Progenitor cell of endocrine pancreas (in vitro differentiated cells): ENCODE measurements at regions not wholly inside any gene's neighbourhood (a gene's known extent, or its start where the extent isn't known, plus 50 kb on each side); places are given as distances from the start of the nearest gene placed in this dataset.
"Not testable (repeated sequence)": the region's sequence is repeated elsewhere in the genome, so short reads cannot be mapped to it uniquely, and the experiment has no call there.

Experiments
- DNase-seq: peaks from one replicate; pipeline ENCODE4 v3.0.0; 2021; ENCODE audit warnings: low spot score; ENCODE audit not compliant: unreplicated experiment
- H3K27ac Mint-ChIP-seq: 2 replicates; pipeline ENCODE4 v1.8.0; 2021; ENCODE audit warnings: mild to moderate bottlenecking, moderate library complexity, mixed read lengths
- H3K27me3 Mint-ChIP-seq: 2 replicates; pipeline ENCODE4 v1.8.0; 2021; ENCODE audit warnings: mixed read lengths
- H3K36me3 Mint-ChIP-seq: 2 replicates; pipeline ENCODE4 v1.8.0; 2022; ENCODE audit warnings: mixed read lengths; ENCODE audit not compliant: insufficient read depth
- H3K4me1 Mint-ChIP-seq: 2 replicates; pipeline ENCODE4 v1.8.0; 2021; ENCODE audit warnings: low read depth, mixed read lengths
- H3K4me3 Mint-ChIP-seq: 2 replicates; pipeline ENCODE4 v1.8.0; 2021; ENCODE audit warnings: low read depth, mild to moderate bottlenecking, moderate library complexity, mixed read lengths
- H3K9me3 Mint-ChIP-seq: 2 replicates; pipeline ENCODE4 v1.8.0; 2021; ENCODE audit warnings: low read depth, mixed read lengths
- CTCF ChIP-seq: fragments of 200-600 bp; sonication (generic); IDR thresholded peaks from one replicate; pipeline ENCODE4 v1.5.0; 2021; ENCODE audit warnings: antibody characterized with exemption, mild to moderate bottlenecking; ENCODE audit not compliant: unreplicated experiment

- not testable (repeated sequence) for H3K36me3 Mint-ChIP-seq, H3K27me3 Mint-ChIP-seq, DNase-seq, H3K4me1 Mint-ChIP-seq, H3K4me3 Mint-ChIP-seq, H3K27ac Mint-ChIP-seq
- peaks cover 18% of the 10 kb centered on the region for H3K9me3 Mint-ChIP-seq
These were observed 157.7 kb downstream of the GIPC2 start for GRCh38 chr1:78203410-78203982.

GRCh38 chr1:78210175-78210574, 164.4 kb downstream of the GIPC2 start:
- no peak for TF ChIP-seq CTCF
- peaks cover 21% of the 10 kb centered on the region for H3K9me3 Mint-ChIP-seq
- no peak overlapping the region for H3K27ac Mint-ChIP-seq
- DNase-seq, result no peak
- no peaks in the 10 kb centered on the region for H3K36me3 Mint-ChIP-seq
- no peak overlapping the region for H3K4me3 Mint-ChIP-seq
- H3K4me1 Mint-ChIP-seq, result no peaks in the 10 kb centered on the region
- no peaks in the 10 kb centered on the region for H3K27me3 Mint-ChIP-seq

- H3K27me3 Mint-ChIP-seq, result no peaks in the 10 kb centered on the region
- H3K4me3 Mint-ChIP-seq, result no peak overlapping the region
- TF ChIP-seq CTCF, result no peak
- no peak overlapping the region for H3K27ac Mint-ChIP-seq
- H3K36me3 Mint-ChIP-seq, result no peaks in the 10 kb centered on the region
- peaks cover 14% of the 10 kb centered on the region for H3K9me3 Mint-ChIP-seq
- DNase-seq, result no peak
- no peaks in the 10 kb centered on the region for H3K4me1 Mint-ChIP-seq
These were observed 165.8 kb downstream of the GIPC2 start for GRCh38 chr1:78211483-78212092.

GRCh38 chr1:78214334-78214733, 168.6 kb downstream of the GIPC2 start:
- Mint-ChIP-seq H3K4me3 (no peak overlapping the region), H3K27me3 (no peaks in the 10 kb centered on the region), H3K4me1 (no peaks in the 10 kb centered on the region), H3K36me3 (no peaks in the 10 kb centered on the region), H3K27ac (no peak overlapping the region), H3K9me3 (peaks cover 21% of the 10 kb centered on the region)
- no peak for DNase-seq
- TF ChIP-seq CTCF, result no peak

- peaks cover 19% of the 10 kb centered on the region for H3K9me3 Mint-ChIP-seq
- H3K27me3 Mint-ChIP-seq, result peaks cover 6% of the 10 kb centered on the region
- H3K4me3 Mint-ChIP-seq, result no peak overlapping the region
- H3K27ac Mint-ChIP-seq, result no peak overlapping the region
- peaks cover 20% of the 10 kb centered on the region for H3K4me1 Mint-ChIP-seq
- no peaks in the 10 kb centered on the region for H3K36me3 Mint-ChIP-seq
- no peak for TF ChIP-seq CTCF
- no peak for DNase-seq
These were observed 176.6 kb downstream of the GIPC2 start for GRCh38 chr1:78222225-78222959.

- Mint-ChIP-seq H3K27me3 (peaks cover 6% of the 10 kb centered on the region), H3K4me1 (peaks cover 22% of the 10 kb centered on the region), H3K4me3 (no peak overlapping the region), H3K9me3 (peaks cover 13% of the 10 kb centered on the region), H3K36me3 (no peaks in the 10 kb centered on the region), H3K27ac (peak overlapping the region; percentile 83)
- no peak for DNase-seq
- no peak for TF ChIP-seq CTCF
These were observed 177.2 kb downstream of the GIPC2 start for GRCh38 chr1:78222960-78223358.
